OCI-LY1 (cell line): ENCODE measurements at regions not wholly inside any gene's neighbourhood (a gene's known extent, or its start where the extent isn't known, plus 50 kb on each side); places are given as distances from the start of the nearest gene placed in this dataset.

ENCODE experiments used
- H2AFZ ChIP-seq: fragments of 200-600 bp; sonication (generic), shearing (Covaris generic); 2 replicates; pipeline ENCODE4 v1.6.0; 2014; ENCODE audit warnings: antibody characterized with exemption, mild to moderate bottlenecking, low read length
- H3F3A ChIP-seq: fragments of 200-600 bp; sonication (generic), shearing (Covaris generic); 2 replicates; pipeline ENCODE4 v1.6.0; 2014; ENCODE audit warnings: mild to moderate bottlenecking, antibody characterized with exemption, low read length, moderate library complexity; ENCODE audit not compliant: insufficient read depth
- H3K27ac ChIP-seq: fragments of 200-600 bp; sonication (generic); 2 replicates; pipeline ENCODE4 v1.5.1; 2014; ENCODE audit warnings: low read length, mixed run types, mild to moderate bottlenecking, low read depth; ENCODE audit not compliant: poor library complexity, severe bottlenecking
- H3K27me3 ChIP-seq: fragments of 200-600 bp; sonication (generic); 2 replicates; pipeline ENCODE4 v1.6.0; 2014; ENCODE audit warnings: antibody characterized with exemption, mild to moderate bottlenecking, low read length, moderate library complexity; ENCODE audit not compliant: insufficient read depth
- H3K36me3 ChIP-seq: fragments of 200-600 bp; sonication (generic); 2 replicates; pipeline ENCODE4 v1.6.1; 2014; ENCODE audit warnings: mild to moderate bottlenecking, antibody characterized with exemption, low read length, moderate library complexity, mixed read lengths; ENCODE audit not compliant: insufficient read depth
- H3K4me1 ChIP-seq: fragments of 200-600 bp; sonication (generic); 2 replicates; pipeline ENCODE4 v1.5.1; 2014; ENCODE audit warnings: mild to moderate bottlenecking, low read length, moderate library complexity; ENCODE audit not compliant: insufficient read depth, severe bottlenecking
- H3K4me2 ChIP-seq: fragments of 200-600 bp; sonication (generic), shearing (Covaris generic); 2 replicates; pipeline ENCODE4 v1.6.1; 2014; ENCODE audit warnings: low read length
- H3K4me3 ChIP-seq: fragments of 200-600 bp; sonication (generic); 2 replicates; pipeline ENCODE4 v1.5.1; 2014; ENCODE audit warnings: low read length, low read depth, mild to moderate bottlenecking, mixed read lengths; ENCODE audit not compliant: poor library complexity, severe bottlenecking
- H3K79me2 ChIP-seq: fragments of 200-600 bp; shearing (Covaris generic); 2 replicates; pipeline ENCODE4 v1.6.1; 2016; ENCODE audit warnings: mixed run types, low read length, mixed read lengths; ENCODE audit not compliant: insufficient read depth
- H3K9ac ChIP-seq: fragments of 200-600 bp; sonication (generic), shearing (Covaris generic); 2 replicates; pipeline ENCODE4 v1.6.1; 2014; ENCODE audit warnings: mild to moderate bottlenecking, low read length, mixed read lengths
- H3K9me2 ChIP-seq: fragments of 200-600 bp; sonication (generic), shearing (Covaris generic); 2 replicates; pipeline ENCODE4 v1.6.1; 2014; ENCODE audit warnings: low read depth, mild to moderate bottlenecking, low read length, mixed read lengths
- H3K9me3 ChIP-seq: fragments of 200-600 bp; shearing (Covaris generic); 2 replicates; pipeline ENCODE4 v1.6.1; 2014; ENCODE audit warnings: low read length, mixed read lengths
- H4K20me1 ChIP-seq: fragments of 200-600 bp; sonication (generic), shearing (Covaris generic); 2 replicates; pipeline ENCODE4 v1.6.0; 2016; ENCODE audit warnings: mild to moderate bottlenecking, low read length; ENCODE audit not compliant: insufficient read depth
- EZH2 ChIP-seq: fragments of 200-600 bp; sonication (generic), shearing (Covaris generic); IDR thresholded peaks from 2 replicates; pipeline ENCODE4 v1.8.0; 2017; ENCODE audit warnings: borderline replicate concordance, mixed run types, mild to moderate bottlenecking, antibody characterized with exemption, low read length, moderate library complexity, mixed read lengths
- TF ChIP-seq, protein P1 (sequence below): fragments of 200-600 bp; sonication (generic), shearing (Covaris generic); IDR thresholded peaks from 2 replicates; pipeline ENCODE4 v1.5.1; 2017; ENCODE audit warnings: mild to moderate bottlenecking, antibody characterized with exemption, low read length, moderate library complexity, mixed read lengths

DNA sequence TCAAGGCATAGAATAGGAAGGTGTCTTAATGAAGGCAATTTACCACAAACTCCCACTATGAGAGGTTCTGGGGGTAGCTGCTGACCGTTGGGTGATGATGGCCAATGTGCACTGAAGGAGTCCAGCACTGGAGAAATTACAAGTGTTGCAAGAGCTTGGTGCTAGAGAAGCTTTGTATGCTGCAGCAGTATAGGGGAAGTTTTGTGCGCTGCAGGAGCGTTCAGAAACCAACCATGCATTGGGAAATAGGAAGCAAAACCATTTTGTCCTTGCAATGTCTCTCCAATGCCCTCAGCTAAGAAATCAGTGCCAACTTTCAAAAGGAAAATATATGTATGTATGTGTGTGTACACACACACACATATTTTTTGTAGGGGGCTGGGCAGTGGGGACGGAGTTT, 441.6 kb upstream of the NAALADL2 start:
- no peaks in the 10 kb centered on the region for H3K9me2 ChIP-seq
- TF ChIP-seq, protein P1, sequence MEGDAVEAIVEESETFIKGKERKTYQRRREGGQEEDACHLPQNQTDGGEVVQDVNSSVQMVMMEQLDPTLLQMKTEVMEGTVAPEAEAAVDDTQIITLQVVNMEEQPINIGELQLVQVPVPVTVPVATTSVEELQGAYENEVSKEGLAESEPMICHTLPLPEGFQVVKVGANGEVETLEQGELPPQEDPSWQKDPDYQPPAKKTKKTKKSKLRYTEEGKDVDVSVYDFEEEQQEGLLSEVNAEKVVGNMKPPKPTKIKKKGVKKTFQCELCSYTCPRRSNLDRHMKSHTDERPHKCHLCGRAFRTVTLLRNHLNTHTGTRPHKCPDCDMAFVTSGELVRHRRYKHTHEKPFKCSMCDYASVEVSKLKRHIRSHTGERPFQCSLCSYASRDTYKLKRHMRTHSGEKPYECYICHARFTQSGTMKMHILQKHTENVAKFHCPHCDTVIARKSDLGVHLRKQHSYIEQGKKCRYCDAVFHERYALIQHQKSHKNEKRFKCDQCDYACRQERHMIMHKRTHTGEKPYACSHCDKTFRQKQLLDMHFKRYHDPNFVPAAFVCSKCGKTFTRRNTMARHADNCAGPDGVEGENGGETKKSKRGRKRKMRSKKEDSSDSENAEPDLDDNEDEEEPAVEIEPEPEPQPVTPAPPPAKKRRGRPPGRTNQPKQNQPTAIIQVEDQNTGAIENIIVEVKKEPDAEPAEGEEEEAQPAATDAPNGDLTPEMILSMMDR, result no peak
- TF ChIP-seq EZH2, result no peak
- H3K27ac ChIP-seq, result no peak overlapping the region
- H3F3A ChIP-seq, result no peaks in the 10 kb centered on the region
- no peak overlapping the region for H3K4me2 ChIP-seq
- no peaks in the 10 kb centered on the region for H3K36me3 ChIP-seq
- no peak overlapping the region for H3K9ac ChIP-seq
- H3K4me3 ChIP-seq, result no peak overlapping the region
- H3K9me3 ChIP-seq, result no peaks in the 10 kb centered on the region
- H3K27me3 ChIP-seq, result no peaks in the 10 kb centered on the region
- no peaks in the 10 kb centered on the region for H3K4me1 ChIP-seq
- no peaks in the 10 kb centered on the region for H3K79me2 ChIP-seq
- H2AFZ ChIP-seq, result no peak overlapping the region
- no peaks in the 10 kb centered on the region for H4K20me1 ChIP-seq

DNA sequence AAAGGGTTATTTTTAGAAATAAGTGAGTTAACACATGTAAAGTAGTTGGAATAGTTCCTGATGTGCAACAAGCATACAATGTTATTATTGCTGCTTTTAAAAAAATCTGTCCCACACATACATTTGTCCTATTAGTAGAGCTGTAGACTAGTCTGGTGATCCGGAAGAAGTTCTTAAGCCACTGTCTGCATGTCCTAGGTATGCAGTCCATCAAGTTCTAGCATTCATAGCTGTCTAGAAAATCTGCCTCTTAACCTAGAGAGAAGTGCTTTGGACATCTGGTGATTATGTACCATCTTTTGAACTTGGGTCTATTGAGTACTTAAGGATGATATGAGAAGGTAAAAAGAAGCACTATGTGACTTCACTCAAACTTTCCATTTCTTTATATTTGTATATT, 439.9 kb upstream of the NAALADL2 start:
- no peaks in the 10 kb centered on the region for H3K27me3 ChIP-seq
- no peaks in the 10 kb centered on the region for H3K36me3 ChIP-seq
- no peak overlapping the region for H3K4me2 ChIP-seq
- H3K27ac ChIP-seq, result no peak overlapping the region
- no peaks in the 10 kb centered on the region for H3F3A ChIP-seq
- no peak for TF ChIP-seq EZH2
- TF ChIP-seq, protein P1, result no peak
- no peaks in the 10 kb centered on the region for H4K20me1 ChIP-seq
- H3K9ac ChIP-seq, result no peak overlapping the region
- no peaks in the 10 kb centered on the region for H3K79me2 ChIP-seq
- H3K9me3 ChIP-seq, result no peaks in the 10 kb centered on the region
- no peaks in the 10 kb centered on the region for H3K9me2 ChIP-seq
- no peaks in the 10 kb centered on the region for H3K4me1 ChIP-seq
- no peak overlapping the region for H2AFZ ChIP-seq
- no peak overlapping the region for H3K4me3 ChIP-seq

DNA sequence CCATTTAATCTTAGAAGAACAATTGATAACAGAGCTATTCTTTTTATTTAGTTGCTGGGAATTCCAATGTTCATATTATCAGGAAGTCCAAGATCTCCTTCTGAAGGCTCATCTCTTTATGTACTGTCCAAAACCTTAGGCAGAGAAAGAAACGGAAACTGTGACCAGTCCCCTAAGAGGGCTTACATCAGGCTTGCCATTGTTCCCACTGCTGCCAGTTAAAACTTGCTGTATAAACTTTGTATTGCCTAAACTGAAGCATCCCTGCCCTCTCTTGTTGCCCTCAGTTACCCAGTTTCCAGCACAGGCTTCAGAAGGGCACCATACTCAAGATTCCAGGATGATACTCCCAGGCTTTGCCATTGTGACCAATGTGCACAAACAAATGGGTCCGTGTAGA, 435.2 kb upstream of the NAALADL2 start:
- Histone ChIP-seq H3K79me2 (no peaks in the 10 kb centered on the region), H3K36me3 (no peaks in the 10 kb centered on the region), H3K27me3 (no peaks in the 10 kb centered on the region), H4K20me1 (no peaks in the 10 kb centered on the region), H3K27ac (no peak overlapping the region), H3K4me1 (no peaks in the 10 kb centered on the region), H3K4me2 (no peak overlapping the region), H3K9me2 (no peaks in the 10 kb centered on the region), H3K9ac (no peak overlapping the region), H3K9me3 (no peaks in the 10 kb centered on the region), H2AFZ (no peak overlapping the region), H3F3A (no peaks in the 10 kb centered on the region), H3K4me3 (no peak overlapping the region)
- no peak for TF ChIP-seq EZH2
- TF ChIP-seq, protein P1, result no peak
